ENCODE measurements at regions not wholly inside any gene's neighbourhood (a gene's known extent, or its start where the extent isn't known, plus 50 kb on each side); places are given as distances from the start of the nearest gene placed in this dataset.

DNA sequence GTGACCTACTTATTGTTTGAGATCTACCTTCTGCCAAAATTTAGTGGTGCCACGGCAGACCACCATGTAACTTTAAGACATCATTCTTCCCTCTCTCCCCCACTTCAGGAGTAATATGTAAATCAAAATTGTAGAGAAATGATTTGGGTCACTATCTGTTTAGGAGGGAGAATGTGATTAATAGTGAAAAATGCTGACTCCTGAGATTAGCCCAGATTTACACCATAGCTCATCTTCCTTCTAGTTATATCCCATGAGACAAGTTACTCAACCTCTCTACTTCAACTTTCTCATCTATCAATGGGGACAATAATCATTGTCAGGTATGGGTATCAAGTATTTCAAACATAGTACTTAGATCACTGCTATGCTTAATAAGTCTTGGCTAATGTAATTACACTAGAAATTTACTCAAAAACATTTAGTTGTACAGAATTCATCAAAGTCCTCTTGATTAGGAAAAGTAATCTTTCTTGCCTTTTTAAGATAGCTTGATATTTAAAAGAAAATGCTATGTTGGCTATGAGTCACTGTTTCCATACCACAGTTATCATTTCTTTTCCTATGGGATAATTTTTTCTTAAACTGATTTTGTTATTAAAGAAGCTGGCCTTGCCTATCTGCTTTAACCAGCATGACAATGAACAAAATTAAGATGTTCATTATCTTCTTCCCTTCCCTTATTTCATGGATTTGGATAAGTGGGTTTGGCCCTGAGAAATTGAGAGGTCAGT lies 1038.9 kb upstream of the ZEB2 start:
- TF ChIP-seq, protein P1, sequence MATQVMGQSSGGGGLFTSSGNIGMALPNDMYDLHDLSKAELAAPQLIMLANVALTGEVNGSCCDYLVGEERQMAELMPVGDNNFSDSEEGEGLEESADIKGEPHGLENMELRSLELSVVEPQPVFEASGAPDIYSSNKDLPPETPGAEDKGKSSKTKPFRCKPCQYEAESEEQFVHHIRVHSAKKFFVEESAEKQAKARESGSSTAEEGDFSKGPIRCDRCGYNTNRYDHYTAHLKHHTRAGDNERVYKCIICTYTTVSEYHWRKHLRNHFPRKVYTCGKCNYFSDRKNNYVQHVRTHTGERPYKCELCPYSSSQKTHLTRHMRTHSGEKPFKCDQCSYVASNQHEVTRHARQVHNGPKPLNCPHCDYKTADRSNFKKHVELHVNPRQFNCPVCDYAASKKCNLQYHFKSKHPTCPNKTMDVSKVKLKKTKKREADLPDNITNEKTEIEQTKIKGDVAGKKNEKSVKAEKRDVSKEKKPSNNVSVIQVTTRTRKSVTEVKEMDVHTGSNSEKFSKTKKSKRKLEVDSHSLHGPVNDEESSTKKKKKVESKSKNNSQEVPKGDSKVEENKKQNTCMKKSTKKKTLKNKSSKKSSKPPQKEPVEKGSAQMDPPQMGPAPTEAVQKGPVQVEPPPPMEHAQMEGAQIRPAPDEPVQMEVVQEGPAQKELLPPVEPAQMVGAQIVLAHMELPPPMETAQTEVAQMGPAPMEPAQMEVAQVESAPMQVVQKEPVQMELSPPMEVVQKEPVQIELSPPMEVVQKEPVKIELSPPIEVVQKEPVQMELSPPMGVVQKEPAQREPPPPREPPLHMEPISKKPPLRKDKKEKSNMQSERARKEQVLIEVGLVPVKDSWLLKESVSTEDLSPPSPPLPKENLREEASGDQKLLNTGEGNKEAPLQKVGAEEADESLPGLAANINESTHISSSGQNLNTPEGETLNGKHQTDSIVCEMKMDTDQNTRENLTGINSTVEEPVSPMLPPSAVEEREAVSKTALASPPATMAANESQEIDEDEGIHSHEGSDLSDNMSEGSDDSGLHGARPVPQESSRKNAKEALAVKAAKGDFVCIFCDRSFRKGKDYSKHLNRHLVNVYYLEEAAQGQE (tag by site-specific recombination; IDR thresholded peaks at IDR 0.05), result no peak
- TF ChIP-seq, protein P2, sequence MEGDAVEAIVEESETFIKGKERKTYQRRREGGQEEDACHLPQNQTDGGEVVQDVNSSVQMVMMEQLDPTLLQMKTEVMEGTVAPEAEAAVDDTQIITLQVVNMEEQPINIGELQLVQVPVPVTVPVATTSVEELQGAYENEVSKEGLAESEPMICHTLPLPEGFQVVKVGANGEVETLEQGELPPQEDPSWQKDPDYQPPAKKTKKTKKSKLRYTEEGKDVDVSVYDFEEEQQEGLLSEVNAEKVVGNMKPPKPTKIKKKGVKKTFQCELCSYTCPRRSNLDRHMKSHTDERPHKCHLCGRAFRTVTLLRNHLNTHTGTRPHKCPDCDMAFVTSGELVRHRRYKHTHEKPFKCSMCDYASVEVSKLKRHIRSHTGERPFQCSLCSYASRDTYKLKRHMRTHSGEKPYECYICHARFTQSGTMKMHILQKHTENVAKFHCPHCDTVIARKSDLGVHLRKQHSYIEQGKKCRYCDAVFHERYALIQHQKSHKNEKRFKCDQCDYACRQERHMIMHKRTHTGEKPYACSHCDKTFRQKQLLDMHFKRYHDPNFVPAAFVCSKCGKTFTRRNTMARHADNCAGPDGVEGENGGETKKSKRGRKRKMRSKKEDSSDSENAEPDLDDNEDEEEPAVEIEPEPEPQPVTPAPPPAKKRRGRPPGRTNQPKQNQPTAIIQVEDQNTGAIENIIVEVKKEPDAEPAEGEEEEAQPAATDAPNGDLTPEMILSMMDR (tag by site-specific recombination; IDR thresholded peaks at IDR 0.05), result no peak
- TF ChIP-seq MZF1 (tag by site-specific recombination; IDR thresholded peaks at IDR 0.05; ENCODE audit: borderline replicate concordance) (no peak), GLIS1 (tag by site-specific recombination; IDR thresholded peaks at IDR 0.05) (no peak), ZNF133 (tag by site-specific recombination; IDR thresholded peaks at IDR 0.05) (no peak), ZNF792 (tag by site-specific recombination; IDR thresholded peaks at IDR 0.05) (no peak)
- TF ChIP-seq, protein P3, sequence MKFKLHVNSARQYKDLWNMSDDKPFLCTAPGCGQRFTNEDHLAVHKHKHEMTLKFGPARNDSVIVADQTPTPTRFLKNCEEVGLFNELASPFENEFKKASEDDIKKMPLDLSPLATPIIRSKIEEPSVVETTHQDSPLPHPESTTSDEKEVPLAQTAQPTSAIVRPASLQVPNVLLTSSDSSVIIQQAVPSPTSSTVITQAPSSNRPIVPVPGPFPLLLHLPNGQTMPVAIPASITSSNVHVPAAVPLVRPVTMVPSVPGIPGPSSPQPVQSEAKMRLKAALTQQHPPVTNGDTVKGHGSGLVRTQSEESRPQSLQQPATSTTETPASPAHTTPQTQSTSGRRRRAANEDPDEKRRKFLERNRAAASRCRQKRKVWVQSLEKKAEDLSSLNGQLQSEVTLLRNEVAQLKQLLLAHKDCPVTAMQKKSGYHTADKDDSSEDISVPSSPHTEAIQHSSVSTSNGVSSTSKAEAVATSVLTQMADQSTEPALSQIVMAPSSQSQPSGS (tag by site-specific recombination; IDR thresholded peaks at IDR 0.05; ENCODE audit: low read depth), result no peak

All from HEK293 (cell line).